Fibroblast of upper back skin (primary cell): ENCODE measurements at regions not wholly inside any gene's neighbourhood (a gene's known extent, or its start where the extent isn't known, plus 50 kb on each side); places are given as distances from the start of the nearest gene placed in this dataset.
"Not testable (repeated sequence)": the region's sequence is repeated elsewhere in the genome, so short reads cannot be mapped to it uniquely, and the experiment has no call there.

Source experiments
- DNase-seq: peaks from one replicate; pipeline ENCODE4 v3.0.0-alpha.2; 2013

DNA sequence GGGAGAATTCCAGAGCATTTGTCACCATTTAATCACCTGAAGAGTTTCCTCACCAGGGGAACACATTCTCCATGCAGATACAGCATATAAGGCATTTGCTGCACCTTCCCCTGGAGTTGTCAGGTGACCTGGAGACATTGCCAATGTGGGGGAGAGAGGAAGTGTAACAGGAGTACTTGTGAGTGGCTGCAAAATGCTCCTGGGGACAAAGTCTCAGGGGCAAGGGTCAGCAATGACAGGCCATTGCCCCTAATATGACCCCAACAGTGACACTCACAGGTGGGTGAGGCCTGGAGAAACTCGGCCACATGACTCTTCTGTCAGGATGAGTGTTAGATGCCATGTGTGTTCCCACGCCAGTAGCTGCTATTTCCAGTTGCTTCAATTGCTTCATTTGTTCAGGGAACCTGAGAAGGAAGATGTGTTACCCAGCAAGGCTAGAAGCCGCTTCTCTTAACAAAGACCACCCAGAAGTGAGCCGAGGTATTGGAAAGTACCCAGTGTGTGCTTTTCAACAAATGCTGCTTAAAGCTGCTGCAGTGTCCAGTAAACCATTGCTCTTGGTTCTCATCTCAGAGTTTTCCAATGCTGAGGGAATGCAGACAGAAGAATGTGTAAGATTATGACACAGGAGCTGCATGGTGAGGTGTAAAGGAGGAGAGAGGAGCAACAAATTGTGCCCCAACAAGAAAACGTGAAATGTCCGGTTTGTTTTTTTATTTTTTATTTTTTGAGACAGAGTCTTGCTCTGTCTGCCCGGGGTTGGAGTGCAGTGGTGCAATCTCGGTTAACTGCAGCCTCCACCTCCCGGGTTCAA, 128.2 kb upstream of the SLC44A1 start:
- DNase-seq, result no peak

DNA sequence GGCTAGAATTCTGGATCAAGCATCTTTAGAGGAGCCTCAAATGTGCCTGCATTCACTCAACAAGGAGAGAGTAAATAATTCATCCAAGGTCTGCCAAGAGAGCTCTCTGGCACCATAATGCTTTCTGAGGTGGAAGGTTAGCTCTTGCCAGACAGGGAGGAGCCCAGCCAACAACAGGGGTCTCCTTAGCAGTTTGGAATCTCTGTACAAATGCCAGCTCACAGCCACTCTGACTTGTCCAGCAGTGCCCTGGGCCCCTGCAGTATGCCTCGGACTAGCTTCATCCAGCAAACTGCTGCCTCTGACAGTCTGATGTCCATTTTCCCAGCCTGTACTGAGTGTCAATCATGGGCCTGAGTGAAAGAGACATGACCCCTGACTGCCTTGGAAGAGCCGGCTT, 127.2 kb upstream of the SLC44A1 start:
- DNase-seq, result no peak

DNA sequence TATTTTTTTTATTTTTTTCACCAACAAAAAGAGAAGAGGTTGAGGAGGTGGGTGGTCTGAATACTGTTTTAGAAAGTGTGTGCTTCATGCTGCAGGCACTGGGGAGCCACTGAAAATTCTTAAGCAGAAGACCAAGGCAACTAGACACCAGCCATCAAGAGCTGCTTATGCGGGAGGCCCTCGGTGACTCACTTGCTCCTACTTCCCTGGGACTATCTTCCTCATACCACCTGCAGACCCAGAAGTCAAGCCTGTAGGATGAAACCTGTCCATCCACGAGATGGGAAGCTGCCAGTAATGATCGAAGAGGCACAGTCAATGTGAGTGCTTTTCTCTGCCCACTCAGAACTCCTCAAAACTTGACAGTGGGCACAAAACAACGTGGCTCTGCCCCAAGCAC, 125.8 kb upstream of the SLC44A1 start:
- DNase-seq, result no peak

DNA sequence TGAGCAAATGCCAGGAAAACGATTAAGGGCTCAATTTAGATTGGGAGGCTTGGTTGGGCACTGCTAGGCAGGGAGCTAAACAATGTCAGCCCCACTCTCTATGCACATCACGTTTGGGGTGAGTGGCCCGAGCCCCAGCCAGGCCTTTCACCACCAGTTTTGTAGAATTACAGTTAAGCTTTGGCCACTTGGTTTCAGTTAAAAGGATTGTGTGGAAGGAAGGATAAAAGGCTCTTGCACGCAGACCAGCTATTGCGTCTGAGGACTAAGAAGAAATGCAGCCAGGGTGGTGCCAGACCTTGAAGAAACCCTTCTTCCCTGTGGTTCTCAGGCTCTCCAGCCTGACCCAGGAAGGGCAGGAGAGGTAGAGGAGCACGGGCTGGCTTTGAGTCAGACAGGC, 125.3 kb upstream of the SLC44A1 start:
- DNase-seq, result no peak

DNA sequence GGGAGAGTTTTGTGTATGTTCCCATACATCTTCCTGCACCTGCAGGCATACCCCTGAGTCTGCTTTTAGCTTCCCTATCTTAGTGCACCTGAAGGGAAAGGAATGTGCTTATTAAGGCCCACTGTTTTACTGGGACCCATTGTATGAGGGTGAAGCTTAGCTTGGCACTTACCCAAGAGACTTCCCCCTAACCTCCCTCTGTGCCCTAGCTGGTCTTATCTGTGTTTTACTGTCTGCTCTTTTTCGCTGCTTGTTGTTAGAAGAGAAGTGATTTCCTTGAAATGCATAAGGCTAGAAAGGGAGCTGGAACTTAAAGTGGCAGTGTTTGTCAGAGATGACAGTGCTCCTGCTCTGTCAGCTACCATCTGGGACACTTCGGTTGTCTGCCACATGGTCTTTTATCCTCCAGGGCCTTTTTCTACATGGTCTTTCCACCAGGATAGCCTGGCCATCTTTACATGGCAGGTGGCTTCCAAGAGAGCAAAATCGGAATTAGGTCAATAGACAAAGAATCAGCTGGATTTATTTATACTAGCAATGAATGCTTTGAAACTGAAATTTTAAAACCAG, 122.5 kb upstream of the SLC44A1 start:
- no peak for DNase-seq

DNA sequence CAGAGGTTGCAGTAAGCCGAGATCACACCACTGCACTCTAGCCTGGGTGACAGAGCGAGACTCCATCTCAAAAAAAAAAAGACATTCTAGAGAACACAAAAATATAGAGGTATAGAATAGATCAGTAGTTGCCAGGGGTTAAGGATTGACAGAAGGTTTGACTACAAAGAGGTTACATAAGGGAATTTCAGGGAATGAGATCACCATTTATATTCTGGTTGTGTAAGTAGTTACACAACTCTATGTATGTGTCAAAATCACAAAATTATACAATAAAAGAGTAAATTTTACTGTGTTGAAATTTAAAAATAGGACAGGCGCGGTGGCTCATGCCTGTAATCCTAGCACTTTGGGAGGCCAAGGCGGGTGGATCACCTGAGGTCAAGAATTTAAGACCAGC, 119.9 kb upstream of the SLC44A1 start:
- not testable (repeated sequence) for DNase-seq

DNA sequence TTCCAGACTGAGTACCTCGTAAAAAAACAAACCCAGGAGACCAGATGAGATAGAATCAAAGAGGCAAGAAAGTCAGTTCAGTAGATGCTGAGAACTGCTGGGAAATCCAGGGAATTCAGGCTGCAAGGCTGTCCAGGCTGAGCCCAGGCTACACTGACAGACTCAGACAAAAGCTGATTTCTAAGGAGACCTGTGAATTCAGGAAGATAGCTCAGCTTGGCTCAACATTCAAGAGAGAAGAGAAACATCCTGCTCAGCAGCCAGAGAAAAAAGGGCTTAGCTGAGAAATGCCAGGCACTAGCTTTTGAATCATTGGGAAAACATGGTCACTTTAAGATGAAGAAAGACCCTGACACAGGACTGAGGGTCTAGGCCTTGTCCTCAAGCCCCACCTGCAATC, 118.2 kb upstream of the SLC44A1 start:
- DNase-seq, result no peak

DNA sequence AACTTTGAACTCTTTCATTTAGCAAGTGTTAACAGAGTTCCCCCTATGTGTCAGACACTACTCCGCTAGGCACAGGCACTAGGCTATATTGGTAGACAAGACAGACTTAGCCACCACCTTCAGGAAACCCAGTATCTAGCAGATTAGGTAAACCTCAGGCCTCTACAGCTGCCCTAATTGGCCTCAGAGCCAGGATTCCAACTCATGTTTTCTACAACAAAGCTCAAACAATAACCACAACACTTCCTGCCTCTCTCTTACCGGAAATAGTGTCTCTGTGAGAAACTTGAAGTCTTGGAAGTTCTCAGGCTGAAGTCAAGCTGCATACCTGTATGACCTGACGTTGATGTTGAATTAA, 116.6 kb upstream of the SLC44A1 start:
- no peak for DNase-seq

DNA sequence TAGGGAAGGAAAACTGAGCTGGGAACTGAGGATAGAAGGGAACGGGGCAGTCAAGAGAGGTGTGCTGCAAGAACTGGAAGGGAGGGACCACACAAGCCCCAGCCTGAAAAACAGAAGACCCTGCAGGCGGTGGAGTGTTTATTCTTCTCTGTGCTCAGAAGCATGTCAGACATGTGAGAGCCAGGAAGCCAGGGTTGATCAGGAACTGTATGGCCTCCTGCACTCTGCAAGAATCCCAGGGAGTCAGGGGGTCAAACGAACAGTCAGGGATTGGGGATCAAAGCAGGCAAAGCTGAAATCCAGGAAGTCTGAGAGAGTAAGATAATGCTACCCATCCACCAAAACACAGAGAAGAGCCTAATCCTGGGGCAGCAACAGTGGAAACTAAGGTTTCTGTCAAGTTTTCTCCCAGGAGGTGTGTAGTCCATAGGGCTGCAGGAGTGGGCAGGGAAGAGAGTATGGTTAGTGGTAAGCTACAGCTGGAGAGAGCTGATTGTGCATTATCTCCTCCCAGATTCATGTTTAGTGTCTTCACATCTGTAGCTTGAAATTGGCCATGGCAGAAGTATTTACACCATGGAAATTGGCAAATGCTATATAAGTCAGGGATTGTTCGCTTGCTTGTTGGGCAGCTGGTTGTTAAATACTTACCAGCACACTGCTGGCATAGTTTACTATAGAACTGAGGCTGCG, 115.4 kb upstream of the SLC44A1 start:
- DNase-seq, result no peak

DNA sequence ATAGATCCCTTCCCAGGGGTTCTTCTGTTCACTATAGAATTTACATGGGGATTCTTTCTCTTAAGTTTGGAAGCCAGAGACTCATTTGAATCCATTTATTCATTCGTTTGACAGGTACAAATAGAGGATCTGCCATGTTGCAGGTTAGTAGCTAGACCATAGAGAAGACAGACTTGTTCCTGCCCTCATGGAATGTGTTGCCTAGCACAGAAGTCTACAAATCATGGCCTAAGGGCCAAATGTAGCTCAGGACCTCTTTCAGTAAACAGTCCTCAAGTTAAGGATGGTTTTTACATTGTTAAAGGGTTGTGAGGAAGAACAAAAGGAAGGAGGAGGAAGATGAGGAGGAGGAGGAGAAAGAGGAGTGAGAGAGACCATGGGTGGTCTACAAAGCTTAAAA, 114.7 kb upstream of the SLC44A1 start:
- DNase-seq, result no peak

DNA sequence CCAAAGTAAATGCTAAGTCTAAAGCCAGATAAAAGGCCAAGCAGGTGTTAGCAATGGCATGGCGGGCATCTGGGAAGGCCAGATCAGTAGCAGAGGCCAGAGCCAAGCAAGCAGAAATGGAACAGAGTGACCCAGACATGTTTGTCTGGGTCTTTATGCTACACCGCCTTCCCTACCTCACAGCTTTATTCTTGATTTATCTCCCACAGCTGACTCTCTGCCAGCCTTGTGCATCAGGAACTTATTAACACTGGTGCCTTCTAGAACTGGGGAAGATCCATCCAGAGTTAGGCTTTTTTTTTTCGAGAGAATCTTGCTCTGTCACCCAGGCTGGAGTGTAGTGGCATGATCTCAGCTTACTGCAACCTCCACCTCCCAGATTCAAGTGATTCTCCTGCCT, 112.5 kb upstream of the SLC44A1 start:
- peak; percentile 62 for DNase-seq

DNA sequence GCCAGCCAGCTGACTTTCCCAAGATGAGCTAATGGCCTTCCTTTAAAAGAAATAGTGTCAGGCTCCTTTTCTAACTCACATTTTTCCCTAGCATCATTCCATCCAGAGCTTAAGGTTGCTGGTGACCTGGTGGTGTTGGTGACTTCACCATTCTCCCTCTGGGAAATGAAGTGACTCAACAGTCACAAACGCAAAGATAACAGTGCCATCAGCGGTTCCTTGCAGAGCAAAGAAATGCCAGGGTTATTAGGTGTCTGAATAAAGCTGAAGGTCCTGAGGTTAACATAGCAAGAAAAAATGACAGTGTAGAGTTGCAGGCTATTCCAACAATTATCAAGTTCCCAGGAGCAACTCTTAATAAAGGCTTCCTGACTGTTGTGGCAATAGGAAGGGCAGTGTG, 111.8 kb upstream of the SLC44A1 start:
- DNase-seq, result peak; percentile 66

DNA sequence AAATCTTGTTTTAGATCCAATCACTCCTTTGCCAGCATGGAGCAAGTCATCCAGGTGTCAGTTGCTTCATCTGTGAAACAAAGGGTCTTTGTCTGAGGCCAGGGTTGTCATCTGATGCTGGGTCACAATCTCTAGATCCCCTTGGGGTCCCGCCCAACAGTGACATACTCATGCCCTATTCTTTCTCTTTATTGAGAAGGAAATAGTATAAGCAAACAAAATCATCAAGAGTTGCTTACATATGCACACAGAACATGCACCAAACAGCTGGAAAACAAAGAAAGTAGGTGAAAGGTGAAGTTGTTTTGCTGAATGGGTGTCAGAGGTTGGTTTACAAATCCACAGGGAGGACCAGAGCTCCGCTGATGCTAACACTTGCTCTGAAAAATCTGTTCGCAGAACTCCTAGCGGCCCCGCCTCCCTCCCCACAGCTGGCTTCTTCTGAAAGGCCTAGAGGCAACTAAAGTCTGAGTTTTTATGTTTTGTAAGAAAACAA, 106.1 kb upstream of the SLC44A1 start:
- no peak for DNase-seq

DNA sequence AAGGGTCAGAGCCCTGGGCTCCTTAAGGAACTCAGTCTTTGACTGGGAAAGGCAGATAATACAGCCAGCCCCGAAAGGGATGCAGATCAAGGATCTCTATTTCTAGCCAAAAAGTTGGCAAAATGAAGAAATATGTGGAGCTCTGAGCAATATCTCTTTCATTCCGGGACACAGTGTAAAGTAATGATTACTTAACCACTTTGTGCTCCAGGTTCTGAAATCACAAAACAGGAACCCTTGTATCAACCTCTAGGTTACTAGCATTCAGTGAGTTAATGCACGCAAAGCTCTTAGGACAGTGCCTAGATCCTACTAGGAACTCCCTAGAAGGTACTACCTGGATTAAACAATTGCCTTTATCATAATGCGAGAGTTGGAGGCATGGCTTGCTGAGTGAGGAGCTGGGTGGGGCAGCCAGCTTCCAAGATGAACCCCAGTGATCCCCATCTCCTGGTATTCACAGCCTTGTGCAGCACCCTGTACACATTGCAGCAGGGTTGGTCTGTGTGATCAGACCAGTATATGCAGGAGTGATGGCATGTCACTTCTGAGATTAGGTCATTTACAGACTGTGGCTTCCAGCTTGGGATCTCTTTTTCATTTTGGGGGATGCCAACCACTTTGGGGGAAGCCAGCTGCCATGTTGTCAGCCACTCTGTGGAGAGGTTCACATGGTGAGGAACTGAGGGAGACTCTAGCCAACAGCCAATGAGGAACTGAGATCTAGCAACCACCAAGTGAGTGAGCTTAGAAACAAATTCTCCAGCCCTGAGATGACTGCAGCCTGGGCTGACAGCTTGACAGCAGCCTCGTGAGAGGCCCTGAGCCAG, 103.1 kb upstream of the SLC44A1 start:
- peak; percentile 20 for DNase-seq

DNA sequence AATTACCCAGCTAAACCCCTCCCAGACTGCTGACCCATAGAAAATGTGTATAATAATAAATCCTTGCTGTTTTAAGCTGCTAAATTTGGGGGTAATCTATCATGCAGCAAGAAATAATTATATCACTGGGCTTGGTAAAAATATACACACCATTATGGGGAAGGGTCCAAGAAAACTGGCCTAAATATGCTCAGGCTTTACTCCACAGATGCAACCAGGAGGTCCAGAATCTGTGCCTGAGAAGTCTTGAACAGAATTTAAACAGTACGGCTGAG, 102.5 kb upstream of the SLC44A1 start:
- no peak for DNase-seq

DNA sequence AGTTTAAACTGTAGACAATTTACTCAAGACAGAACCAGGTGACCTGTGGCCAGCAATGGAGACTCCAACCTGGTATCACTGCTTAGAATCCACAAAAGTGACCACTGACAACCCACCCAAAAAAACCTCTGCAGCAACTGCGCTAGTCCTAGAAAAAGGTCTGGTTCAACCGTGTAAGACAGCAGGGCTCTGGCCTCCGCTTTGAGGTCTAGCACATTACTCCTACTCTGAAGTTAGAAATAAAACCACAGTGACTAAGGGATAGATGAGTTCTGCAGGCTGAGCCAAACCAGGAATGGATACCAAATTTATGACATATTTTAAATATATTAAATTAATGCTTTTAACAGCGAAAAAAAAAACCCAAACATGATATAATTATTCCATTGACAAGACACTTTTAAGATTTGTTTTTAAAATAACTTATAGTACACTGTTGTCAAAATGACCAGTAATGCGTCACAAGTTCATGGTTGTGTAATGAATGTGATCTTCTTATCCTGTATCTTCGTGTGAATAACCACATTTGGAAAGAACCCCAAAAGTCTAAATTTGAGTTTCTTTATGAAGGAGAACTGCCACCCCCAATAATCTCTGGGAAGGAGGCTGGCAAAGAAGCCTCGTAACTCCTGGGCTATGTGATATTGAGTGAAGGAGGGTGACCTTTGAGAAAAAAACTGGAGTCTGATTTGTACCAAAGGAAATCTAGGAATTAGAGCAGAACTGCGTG, 101.9 kb upstream of the SLC44A1 start:
- peak; percentile 67 for DNase-seq

DNA sequence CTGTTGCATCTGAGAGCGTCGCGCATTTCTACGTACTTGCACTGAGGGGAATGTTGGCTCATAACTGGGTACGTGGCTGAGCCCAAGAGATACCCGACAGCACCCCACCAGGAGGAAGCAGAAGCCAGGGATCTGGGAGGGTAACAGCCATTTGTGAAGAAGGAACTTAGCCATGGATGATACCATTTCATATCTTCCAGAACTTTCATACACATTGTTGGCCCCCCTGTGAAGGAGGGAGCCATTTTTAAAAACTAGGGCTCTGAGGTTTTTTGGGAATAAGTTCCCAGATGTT, 101.4 kb upstream of the SLC44A1 start:
- DNase-seq, result no peak

DNA sequence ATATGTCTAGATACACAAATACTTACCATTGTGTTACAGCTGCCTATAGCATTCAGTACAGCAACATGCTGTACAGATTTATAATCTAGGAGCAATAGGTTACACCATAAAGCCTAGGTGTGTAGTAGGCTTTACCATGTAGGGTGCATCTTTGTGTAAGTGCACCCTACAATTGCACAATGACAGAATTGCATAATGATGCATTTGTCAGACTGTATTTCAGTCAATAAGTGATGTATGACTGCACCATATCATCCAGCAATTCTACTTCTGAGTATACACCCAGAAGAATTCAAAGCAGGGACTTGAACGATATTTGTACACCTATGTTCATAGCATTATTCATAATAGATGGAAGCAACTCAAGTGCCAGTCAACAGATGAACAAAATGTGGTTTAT, 100.4 kb upstream of the SLC44A1 start:
- DNase-seq, result no peak

DNA sequence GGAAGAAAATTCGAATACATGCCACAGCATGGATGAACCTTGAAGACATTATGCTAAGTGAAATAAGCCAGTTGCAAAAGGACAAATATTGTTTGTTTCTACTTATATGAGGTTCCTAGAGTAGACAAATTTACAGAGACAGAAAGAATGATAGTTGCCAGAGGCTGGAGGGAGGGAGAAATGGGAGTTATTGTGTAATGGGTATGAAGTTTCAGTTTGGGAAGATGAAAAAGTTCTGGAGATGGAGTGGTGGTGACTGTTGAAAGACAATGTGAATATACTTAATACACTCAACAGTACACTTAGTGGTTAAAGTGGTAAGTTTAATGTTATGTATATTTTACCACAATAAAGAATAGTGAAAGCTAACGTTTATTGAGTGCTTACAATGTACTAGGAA, 99.6 kb upstream of the SLC44A1 start:
- no peak for DNase-seq

DNA sequence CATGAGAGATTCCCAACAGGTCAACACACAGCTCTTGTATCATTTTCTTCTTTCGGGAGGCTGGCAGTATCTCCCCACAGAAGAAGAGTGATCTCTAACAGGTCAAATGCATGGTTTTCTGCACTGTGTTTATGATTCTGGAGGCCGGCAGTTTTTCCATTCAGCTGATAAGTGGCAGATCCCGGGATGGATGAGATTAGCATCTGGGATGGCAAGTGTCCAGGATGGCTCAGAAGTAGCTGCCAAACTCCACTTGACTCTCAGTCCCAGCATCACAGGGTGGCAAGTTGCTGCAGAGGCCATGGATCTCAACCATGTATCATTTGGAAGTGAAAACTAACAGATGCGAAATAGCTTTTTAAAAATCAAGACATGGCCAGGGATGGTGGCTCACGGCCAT, 97.8 kb upstream of the SLC44A1 start:
- DNase-seq, result no peak

DNA sequence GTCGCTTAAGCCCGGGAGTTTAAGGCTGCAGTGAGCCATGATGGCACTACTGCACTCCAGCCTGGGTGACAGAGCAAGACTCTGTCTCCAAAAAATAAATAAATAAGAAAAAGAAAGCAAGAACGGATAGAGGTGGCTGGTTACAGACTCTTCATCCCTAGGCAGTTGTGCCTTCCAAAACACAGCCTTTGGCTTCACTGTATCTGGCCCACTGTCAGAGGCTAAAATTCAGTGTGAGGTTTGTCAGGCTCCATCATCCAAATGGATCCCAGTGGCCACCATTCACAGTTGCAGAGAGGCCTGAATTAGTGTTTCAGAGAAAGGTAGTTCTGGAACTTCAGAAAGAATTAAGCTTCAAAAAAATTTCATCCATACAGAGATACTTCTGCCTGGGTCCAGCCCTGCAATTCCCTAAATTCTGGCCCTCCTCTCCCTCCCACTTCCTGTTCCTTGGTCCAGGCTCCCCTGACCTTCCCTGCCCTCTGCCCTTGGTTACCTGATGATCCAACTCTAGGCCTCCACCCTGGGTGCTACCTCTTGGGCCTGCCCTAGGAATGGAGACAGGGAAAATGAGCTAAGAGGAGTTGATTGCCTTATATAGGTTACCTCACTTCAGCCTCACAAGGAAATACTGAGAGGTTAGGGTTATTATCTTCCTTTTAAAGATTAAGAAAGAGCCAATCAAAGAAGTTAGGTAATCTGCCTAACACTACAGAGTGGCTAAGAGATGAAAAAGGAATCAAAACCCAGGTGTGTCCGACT, 97.2 kb upstream of the SLC44A1 start:
- no peak for DNase-seq

DNA sequence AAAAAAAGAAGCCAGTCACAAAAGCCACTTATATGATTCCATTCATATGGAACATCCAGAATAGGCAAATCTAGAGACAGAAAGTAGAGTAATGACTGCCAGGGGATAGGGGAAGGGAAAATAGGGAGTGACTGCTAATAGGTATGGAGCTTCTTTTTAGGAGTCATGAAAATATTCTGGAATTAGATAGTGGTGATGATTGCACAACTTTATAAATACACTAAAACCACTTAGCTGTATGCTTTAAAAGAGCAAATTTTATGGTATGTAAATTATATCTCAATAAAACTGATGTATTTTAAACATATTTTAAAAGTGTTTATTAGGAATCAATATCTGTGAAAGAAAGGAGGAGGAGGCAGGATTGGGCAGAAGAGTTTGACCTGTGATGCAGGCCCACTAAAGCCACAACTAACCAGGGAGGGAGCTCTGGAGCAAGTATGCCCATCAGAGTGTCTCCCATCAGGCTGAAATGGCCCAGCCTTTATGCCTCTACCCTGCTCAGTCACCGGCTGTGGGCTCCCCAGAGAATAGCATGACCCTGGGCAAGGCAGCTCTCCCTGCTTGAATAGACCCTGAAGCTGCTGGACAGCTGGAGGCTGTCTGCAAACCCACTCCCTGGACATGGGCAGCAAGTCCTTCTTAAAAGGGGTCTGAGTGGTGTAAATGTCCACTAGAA, 96.0 kb upstream of the SLC44A1 start:
- DNase-seq, result no peak
